Neural progenitor cell (in vitro differentiated cells): ENCODE measurements at regions not wholly inside any gene's neighbourhood (a gene's known extent, or its start where the extent isn't known, plus 50 kb on each side); places are given as distances from the start of the nearest gene placed in this dataset.

ENCODE experiments used
- EZH2 ChIP-seq: fragments of 200-600 bp; sonication (generic); IDR thresholded peaks from 2 replicates; pipeline ENCODE4 v1.6.1; 2017; ENCODE audit warnings: antibody characterized with exemption, mild to moderate bottlenecking, moderate library complexity
- TF ChIP-seq, protein P1 (sequence below): fragments of 200-600 bp; sonication (generic); IDR thresholded peaks from 2 replicates; pipeline ENCODE4 v1.5.1; 2017; ENCODE audit warnings: antibody characterized with exemption, mild to moderate bottlenecking

DNA sequence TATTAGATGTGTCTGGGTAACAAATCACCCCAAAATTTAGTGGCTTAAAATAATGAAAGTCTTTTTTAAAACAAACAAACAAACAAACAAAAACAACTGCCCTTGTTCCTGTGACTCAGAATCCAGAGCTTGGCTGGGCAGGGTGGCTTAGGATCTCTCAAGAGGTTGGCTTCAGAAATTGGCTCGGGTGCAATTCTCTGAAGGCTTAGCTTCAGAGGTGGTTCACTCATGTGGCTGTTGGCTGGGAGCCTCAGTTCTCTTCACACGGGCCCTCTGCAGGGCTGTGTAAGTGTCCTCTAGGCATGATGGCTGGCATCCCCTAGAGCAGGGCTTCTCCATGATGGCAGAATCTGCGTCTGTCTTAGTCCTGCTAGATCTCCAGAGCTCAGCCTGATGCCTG is 179.9 kb upstream of the BCOR start:
- TF ChIP-seq, protein P1, sequence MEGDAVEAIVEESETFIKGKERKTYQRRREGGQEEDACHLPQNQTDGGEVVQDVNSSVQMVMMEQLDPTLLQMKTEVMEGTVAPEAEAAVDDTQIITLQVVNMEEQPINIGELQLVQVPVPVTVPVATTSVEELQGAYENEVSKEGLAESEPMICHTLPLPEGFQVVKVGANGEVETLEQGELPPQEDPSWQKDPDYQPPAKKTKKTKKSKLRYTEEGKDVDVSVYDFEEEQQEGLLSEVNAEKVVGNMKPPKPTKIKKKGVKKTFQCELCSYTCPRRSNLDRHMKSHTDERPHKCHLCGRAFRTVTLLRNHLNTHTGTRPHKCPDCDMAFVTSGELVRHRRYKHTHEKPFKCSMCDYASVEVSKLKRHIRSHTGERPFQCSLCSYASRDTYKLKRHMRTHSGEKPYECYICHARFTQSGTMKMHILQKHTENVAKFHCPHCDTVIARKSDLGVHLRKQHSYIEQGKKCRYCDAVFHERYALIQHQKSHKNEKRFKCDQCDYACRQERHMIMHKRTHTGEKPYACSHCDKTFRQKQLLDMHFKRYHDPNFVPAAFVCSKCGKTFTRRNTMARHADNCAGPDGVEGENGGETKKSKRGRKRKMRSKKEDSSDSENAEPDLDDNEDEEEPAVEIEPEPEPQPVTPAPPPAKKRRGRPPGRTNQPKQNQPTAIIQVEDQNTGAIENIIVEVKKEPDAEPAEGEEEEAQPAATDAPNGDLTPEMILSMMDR = no peak
- no peak for TF ChIP-seq EZH2
